IMR-90 (cell line): ENCODE measurements at regions not wholly inside any gene's neighbourhood (a gene's known extent, or its start where the extent isn't known, plus 50 kb on each side); places are given as distances from the start of the nearest gene placed in this dataset.

ENCODE experiments used
- CEBPB ChIP-seq: IDR thresholded peaks from 2 replicates; pipeline ENCODE4 v1.6.1; 2012; ENCODE audit warnings: low read depth, low read length, improper control_type of control experiment
- CTCF ChIP-seq: conservative IDR thresholded peaks from 2 replicates; pipeline ENCODE4 v1.5.1; 2012; ENCODE audit warnings: mild to moderate bottlenecking, low read depth, low read length, improper control_type of control experiment
- MAFK ChIP-seq: IDR thresholded peaks from 2 replicates; pipeline ENCODE4 v1.6.1; 2012; ENCODE audit warnings: low read depth, low read length, improper control_type of control experiment
- MXI1 ChIP-seq: IDR thresholded peaks from 2 replicates; pipeline ENCODE4 v1.6.1; 2012; ENCODE audit warnings: low read depth, mild to moderate bottlenecking, low read length, moderate library complexity, borderline replicate concordance
- NFE2L2 ChIP-seq: fragments of 150-350 bp; IDR thresholded peaks from 2 replicates; pipeline ENCODE4 v1.6.1; 2016; ENCODE audit warnings: low read depth, mild to moderate bottlenecking, low read length
- POLR2A ChIP-seq: IDR thresholded peaks from 2 replicates; pipeline ENCODE4 v1.6.1; 2012; ENCODE audit warnings: mild to moderate bottlenecking, low read depth, low read length
- RAD21 ChIP-seq: IDR thresholded peaks from 2 replicates; pipeline ENCODE4 v1.6.1; 2012; ENCODE audit warnings: low read length, improper control_type of control experiment
- RCOR1 ChIP-seq: IDR thresholded peaks from 2 replicates; pipeline ENCODE4 v1.6.1; 2012; ENCODE audit warnings: mild to moderate bottlenecking, low read length, improper control_type of control experiment; ENCODE audit not compliant: insufficient replicate concordance
- SMC3 ChIP-seq: fragments of 150-350 bp; IDR thresholded peaks from 2 replicates; pipeline ENCODE4 v1.6.1; 2016; ENCODE audit warnings: low read depth, mild to moderate bottlenecking, antibody characterized with exemption, low read length, moderate library complexity
- TF ChIP-seq, protein P1 (sequence below): fragments of 150-350 bp; IDR thresholded peaks from 2 replicates; pipeline ENCODE4 v1.6.1; 2017; ENCODE audit warnings: mild to moderate bottlenecking, antibody characterized with exemption, low read length, low read depth

GRCh38 chr12:31815096-31815495, 86.3 kb upstream of the AMN1 start:
- TF ChIP-seq CTCF (no peak), SMC3 (no peak), RAD21 (no peak), POLR2A (no peak), MAFK (no peak), RCOR1 (no peak), NFE2L2 (no peak), MXI1 (no peak), CEBPB (no peak)
- TF ChIP-seq, protein P1, sequence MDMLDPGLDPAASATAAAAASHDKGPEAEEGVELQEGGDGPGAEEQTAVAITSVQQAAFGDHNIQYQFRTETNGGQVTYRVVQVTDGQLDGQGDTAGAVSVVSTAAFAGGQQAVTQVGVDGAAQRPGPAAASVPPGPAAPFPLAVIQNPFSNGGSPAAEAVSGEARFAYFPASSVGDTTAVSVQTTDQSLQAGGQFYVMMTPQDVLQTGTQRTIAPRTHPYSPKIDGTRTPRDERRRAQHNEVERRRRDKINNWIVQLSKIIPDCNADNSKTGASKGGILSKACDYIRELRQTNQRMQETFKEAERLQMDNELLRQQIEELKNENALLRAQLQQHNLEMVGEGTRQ = no peak
